SU-DHL-6 (cell line): ENCODE measurements at regions not wholly inside any gene's neighbourhood (a gene's known extent, or its start where the extent isn't known, plus 50 kb on each side); places are given as distances from the start of the nearest gene placed in this dataset.

ENCODE experiments used
- CTCF ChIP-seq: fragments of 200-600 bp; sonication (generic); IDR thresholded peaks from one replicate; pipeline ENCODE4 v1.5.1; 2017; ENCODE audit warnings: antibody characterized with exemption, mild to moderate bottlenecking, low read length, moderate library complexity; ENCODE audit not compliant: insufficient read depth, poor library complexity, severe bottlenecking
- EZH2phosphoT487 ChIP-seq: fragments of 200-600 bp; sonication (generic), shearing (Covaris generic); conservative IDR thresholded peaks from 2 replicates; pipeline ENCODE4 v1.6.1; 2018; ENCODE audit warnings: mild to moderate bottlenecking, antibody characterized with exemption, low read length, moderate library complexity, mixed read lengths

GRCh38 chr4:27223326-27223725 is 362.7 kb downstream of the STIM2 start:
- TF ChIP-seq CTCF (no peak), EZH2phosphoT487 (no peak)
